NCI-H2196 treated with DMSO at 0.1 percent for 48 hours (cell line): ENCODE measurements at regions not wholly inside any gene's neighbourhood (a gene's known extent, or its start where the extent isn't known, plus 50 kb on each side); places are given as distances from the start of the nearest gene placed in this dataset.

Experiments used
- DNase-seq: peaks from one replicate; lab custom pipeline; 2025; ENCODE audit not compliant: unreplicated experiment; lab: John Stamatoyannopoulos, UW

GRCh38 chr9:79988126-79988525 lies 416.4 kb downstream of the TLE4 start:
- no peak for DNase-seq

GRCh38 chr9:79986437-79986836 lies 414.7 kb downstream of the TLE4 start:
- DNase-seq: no peak

GRCh38 chr9:79985772-79986171 lies 414.0 kb downstream of the TLE4 start:
- no peak for DNase-seq

- no peak for DNase-seq
These were observed 413.5 kb downstream of the TLE4 start for GRCh38 chr9:79985264-79985663.

DNA sequence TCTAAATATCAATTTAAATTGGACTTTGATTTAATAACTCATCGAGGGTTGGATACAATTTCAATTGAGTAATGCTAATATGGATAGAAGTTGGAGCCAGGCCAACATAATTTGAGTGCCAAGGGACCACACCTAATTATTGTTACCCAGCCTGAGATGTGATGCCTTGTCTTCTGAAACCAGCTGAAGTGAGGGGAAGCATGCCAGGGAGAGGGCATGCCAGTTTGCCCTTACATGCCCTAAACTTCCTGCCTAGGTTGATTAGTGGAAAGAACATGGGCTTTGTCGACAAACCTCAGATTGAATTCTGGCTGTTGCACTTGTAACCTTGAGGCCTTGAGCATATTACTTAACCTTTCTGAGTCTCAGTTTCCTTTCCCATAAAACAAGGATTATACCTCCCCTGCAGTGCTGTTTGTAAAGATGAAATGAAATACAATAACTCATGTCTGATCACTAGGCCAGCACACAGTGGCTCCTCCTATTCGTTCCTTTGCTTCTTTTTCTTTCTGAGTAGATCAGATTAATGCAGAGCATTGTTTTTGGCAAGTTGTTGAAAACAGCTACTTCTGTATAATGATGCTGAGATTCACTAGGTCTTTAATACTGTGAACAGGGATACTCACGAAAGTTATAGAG lies 412.8 kb downstream of the TLE4 start:
- no peak for DNase-seq

DNA sequence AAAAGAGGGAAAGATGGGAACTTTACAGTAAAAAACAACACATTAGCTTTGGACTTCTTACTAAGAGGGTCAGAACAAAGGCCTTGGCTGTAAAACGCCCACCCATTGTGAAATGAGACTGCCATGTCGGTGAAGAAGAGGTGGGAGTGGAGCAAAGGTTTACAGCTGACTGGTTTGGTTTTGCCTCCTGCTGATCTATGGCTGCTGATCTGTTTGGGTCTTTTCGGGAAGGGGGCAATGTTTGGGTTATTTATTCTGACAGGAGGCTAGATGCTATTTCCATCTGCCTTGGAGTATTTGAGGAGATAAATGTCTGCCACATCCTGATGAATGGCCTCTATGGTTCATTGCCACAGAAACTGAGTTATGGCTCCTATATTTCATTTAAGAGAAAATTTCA lies 408.7 kb downstream of the TLE4 start:
- DNase-seq: no peak

- DNase-seq: no peak
These were observed 405.9 kb downstream of the TLE4 start for GRCh38 chr9:79977510-79978197.

DNA sequence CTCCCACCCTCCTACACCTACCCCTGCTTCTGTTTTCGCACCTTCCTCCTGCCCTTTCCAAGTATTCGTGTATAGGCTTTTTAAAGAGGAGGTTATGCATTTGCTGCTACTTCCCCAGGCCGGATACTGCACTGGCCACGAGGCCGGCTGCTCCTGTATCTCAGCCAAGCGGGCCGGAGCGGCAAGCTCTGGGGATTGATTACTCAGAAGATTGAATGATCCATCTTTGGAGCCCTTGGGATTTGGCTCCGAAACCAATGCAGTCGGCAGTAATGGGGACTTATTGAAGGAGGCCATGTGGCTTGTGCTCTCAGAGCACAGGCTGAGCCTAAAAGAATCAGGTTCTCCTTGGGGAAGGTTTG lies 405.3 kb downstream of the TLE4 start:
- no peak for DNase-seq

- peak; percentile 29 for DNase-seq
These were observed 404.7 kb downstream of the TLE4 start for GRCh38 chr9:79976257-79977073.

- peak; percentile 22 for DNase-seq
These were observed 404.0 kb downstream of the TLE4 start for GRCh38 chr9:79975621-79976256.

- DNase-seq: no peak
These were observed 403.1 kb downstream of the TLE4 start for GRCh38 chr9:79974806-79975422.

- no peak for DNase-seq
These were observed 401.9 kb downstream of the TLE4 start for GRCh38 chr9:79973627-79974026.

DNA sequence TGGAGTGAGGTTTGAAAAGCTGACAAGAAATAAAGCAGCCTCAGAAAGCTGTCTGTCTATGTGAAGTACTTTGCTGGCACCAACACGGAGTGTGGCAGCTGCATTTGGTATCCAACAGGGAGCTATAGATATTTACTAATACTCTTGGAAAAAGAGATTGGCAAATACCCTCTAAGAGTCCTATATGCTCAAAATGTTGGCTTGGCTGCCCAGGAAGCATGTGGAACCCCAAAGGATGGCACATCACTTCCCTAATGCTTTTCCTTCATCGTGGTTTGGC lies 398.3 kb downstream of the TLE4 start:
- no peak for DNase-seq

GRCh38 chr9:79969393-79970145 lies 397.8 kb downstream of the TLE4 start:
- DNase-seq: no peak

GRCh38 chr9:79968533-79968932 lies 396.8 kb downstream of the TLE4 start:
- DNase-seq: no peak

DNA sequence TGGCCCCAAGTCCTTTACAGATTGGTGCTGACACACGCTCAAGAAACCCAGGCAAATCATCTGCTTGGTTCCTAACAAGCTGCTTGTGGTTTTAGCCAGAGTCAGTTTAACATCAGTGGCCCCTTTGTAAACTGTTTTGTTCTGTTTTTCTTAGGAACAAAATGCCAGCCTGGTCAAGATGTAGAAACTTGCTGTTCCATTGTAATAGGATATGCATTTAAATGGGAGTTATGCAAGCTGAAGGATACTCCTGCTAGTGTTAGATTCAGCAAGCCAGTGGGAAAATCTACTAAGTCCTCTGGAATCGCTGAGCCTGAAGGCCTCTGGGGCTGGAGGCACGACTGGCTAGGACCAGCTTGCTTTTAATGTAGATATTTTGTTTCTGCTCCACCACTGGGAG lies 391.1 kb downstream of the TLE4 start:
- DNase-seq: no peak

DNA sequence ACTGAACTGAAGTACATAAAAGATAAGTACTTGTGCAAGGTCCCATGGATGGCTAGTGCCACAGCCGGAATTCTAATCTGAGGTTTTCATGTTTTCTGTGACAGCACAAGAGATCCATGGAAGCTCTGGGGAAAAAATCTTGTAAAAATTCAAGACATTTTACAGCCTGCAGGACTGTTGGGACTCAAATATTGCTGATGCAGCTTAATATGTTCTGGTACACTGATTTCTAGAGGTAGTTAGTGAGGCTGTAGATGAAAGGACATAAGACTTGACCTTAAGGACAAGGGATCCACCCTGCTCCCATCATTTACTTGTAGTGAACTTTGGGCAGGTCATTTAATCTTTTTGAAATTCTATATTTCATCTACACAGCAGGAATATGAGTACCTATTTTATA lies 390.4 kb downstream of the TLE4 start:
- DNase-seq: no peak

DNA sequence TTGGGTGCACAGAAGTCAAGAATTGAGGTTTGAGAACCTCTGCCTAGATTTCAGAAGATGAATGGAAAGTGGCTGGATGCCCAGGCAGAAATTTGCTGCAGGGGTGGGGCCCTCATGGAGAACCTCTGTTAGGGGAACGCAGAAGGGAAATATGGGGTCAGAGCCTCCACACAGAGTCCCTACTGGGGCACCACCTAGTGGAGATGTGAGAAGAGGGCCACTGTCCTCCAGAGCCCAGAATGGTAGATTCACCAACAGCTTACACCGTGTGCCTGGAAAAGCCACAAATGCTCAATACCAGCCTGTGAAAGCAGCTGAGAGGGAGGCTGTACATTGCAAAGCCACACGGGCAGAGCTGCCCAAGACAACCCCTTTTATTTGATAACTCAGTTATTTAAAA lies 383.5 kb downstream of the TLE4 start:
- no peak for DNase-seq

DNA sequence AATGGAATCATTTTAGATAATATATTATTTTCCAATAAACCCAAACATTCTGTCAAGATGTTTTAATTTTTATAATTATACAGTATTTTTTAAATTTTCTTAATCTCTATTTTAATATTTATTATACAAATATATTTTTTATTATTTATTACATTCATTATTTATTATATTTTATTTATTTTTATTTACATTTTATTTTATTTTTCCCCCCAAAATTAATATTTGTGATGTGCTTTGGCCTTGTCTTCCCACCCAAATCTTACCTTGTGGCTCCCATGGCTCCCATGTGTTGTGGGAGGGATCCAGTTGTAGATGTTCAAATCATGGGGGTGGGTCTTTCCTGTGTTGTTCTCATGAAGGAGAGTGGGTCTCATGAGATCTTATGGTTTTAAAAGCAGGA lies 382.1 kb downstream of the TLE4 start:
- DNase-seq: no peak

DNA sequence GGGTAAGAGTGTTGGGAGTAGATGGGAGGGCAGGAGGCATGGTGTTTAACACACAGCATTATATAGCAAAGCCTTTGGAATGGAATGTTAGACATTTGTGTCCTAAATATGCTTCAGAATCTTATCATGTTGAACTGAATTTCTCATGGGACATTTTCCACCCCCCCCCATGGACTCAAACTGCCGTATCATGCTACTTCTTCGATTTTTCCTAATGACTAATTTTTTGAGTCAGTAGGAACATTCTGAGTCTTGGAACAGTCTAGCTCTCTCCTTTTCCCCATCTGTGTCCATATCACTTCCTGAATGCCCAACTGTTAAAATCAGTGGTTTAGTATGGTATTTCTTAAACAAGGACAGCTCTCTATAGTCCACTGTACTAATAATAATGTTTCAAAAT lies 380.6 kb downstream of the TLE4 start:
- DNase-seq: no peak

- peak; percentile 34 for DNase-seq
These were observed 374.9 kb downstream of the TLE4 start for GRCh38 chr9:79946712-79947111.
